HG03135 (cell line): ENCODE measurements at regions not wholly inside any gene's neighbourhood (a gene's known extent, or its start where the extent isn't known, plus 50 kb on each side); places are given as distances from the start of the nearest gene placed in this dataset.
A peak's percentile ranks its signal among the peaks of the same experiment; 100 is the strongest.

Experiments
- ATAC-seq: cut with Tn5 transposase; IDR thresholded peaks from one replicate; pipeline ENCODE4 v1.9.1; 2021; ENCODE audit warnings: mild to moderate bottlenecking, moderate library complexity; ENCODE audit not compliant: unreplicated experiment

- ATAC-seq: no peak
Measured at GRCh38 chr6:148140772-148141557, 201.7 kb upstream of the SASH1 start.

GRCh38 chr6:148142821-148143220 lies 199.8 kb upstream of the SASH1 start:
- no peak for ATAC-seq

- no peak for ATAC-seq
Measured at GRCh38 chr6:148143771-148144170, 198.9 kb upstream of the SASH1 start.

- ATAC-seq: peak; percentile 80
Measured at GRCh38 chr6:148144917-148145521, 197.6 kb upstream of the SASH1 start.

GRCh38 chr6:148146717-148147462 lies 195.7 kb upstream of the SASH1 start:
- no peak for ATAC-seq

GRCh38 chr6:148147463-148147830 lies 195.2 kb upstream of the SASH1 start:
- no peak for ATAC-seq

GRCh38 chr6:148151896-148152643 lies 190.6 kb upstream of the SASH1 start:
- ATAC-seq: no peak

- no peak for ATAC-seq
Measured at GRCh38 chr6:148154668-148155067, 188.0 kb upstream of the SASH1 start.

GRCh38 chr6:148155293-148155692 lies 187.3 kb upstream of the SASH1 start:
- ATAC-seq: no peak

- ATAC-seq: no peak
Measured at GRCh38 chr6:148157841-148158240, 184.8 kb upstream of the SASH1 start.

- no peak for ATAC-seq
Measured at GRCh38 chr6:148164645-148165044, 178.0 kb upstream of the SASH1 start.

- ATAC-seq: no peak
Measured at GRCh38 chr6:148166339-148166968, 176.2 kb upstream of the SASH1 start.

GRCh38 chr6:148169706-148170105 lies 172.9 kb upstream of the SASH1 start:
- ATAC-seq: no peak

- ATAC-seq: no peak
Measured at GRCh38 chr6:148170286-148170685, 172.4 kb upstream of the SASH1 start.

GRCh38 chr6:148173548-148173947 lies 169.1 kb upstream of the SASH1 start:
- no peak for ATAC-seq

GRCh38 chr6:148175550-148176188 lies 167.0 kb upstream of the SASH1 start:
- ATAC-seq: no peak

GRCh38 chr6:148177589-148178233 lies 164.9 kb upstream of the SASH1 start:
- no peak for ATAC-seq

GRCh38 chr6:148179786-148180185 lies 162.9 kb upstream of the SASH1 start:
- no peak for ATAC-seq

GRCh38 chr6:148182378-148182777 lies 160.3 kb upstream of the SASH1 start:
- no peak for ATAC-seq

- no peak for ATAC-seq
Measured at GRCh38 chr6:148183776-148184175, 158.9 kb upstream of the SASH1 start.
